Left renal cortex interstitium (tissue), 4 donors: ENCODE measurements at regions not wholly inside any gene's neighbourhood (a gene's known extent, or its start where the extent isn't known, plus 50 kb on each side); places are given as distances from the start of the nearest gene placed in this dataset.
"Not testable (repeated sequence)": the region's sequence is repeated elsewhere in the genome, so short reads cannot be mapped to it uniquely, and the experiment has no call there.

Experiments used
- DNase-seq, 4 donors: peaks; one replicate each; pipeline ENCODE4 v3.0.0-alpha.2; 2013; ENCODE audit warnings: low read depth in 4 of 4, low spot score in 2 of 4, missing footprints in 1 of 4

DNA sequence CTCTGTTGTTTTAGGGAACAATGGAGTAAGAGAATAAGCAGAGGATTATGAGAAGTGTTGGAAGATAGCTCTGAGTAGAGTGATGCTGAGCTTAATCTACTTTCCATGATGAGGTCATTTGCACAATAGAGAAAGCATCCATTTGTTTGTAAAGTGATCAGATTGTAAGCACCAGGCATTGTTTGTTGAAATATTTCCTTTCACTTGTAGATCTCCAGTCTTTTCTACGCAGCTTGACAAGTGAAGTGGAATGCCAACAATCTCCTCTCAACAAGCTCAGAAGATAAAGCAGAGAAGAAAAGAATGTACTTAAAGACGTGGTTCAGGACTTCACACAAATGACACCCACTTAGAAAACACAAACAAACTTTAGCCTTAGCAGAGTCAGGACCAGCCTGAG, 80.1 kb upstream of the MARCKS start:
- DNase-seq, result no peak

DNA sequence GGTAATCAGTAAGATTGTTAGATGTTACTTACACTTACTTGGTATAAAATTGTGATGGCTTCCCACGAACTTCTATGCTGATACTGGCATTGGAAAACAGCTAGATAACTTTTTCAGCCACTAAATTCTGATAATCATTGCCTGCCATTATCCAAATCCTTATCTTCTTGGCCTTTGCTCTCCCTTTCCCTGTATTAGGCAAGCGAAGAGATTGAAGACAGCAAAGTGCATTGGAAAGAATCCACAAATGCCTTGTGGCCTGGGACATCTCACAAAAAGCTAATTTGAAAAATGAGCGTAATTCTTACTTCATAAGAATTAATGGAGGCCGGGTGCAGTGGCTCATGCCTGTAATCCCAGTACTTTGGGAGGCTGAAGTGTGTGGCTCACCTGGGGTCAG, 79.5 kb upstream of the MARCKS start:
- DNase-seq, result no peak

DNA sequence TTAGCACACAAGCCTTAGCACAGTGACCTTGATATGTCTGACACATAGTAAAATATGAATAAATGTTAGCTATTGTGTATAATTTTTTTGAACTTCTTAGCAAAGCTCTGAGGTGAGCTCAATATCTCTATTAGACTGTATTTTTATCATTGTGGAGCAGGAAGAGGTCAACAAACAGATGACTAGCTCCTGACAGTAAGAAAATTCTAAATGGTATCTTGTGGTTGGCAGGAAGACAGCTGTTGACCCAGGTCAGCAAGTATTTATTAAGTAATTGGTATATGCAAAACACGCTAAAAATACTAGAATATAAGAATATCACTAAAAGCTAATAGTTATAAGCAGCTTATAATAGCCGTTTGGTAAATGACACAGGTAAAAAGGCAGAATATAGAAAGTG, 77.5 kb upstream of the MARCKS start:
- DNase-seq, result no peak

DNA sequence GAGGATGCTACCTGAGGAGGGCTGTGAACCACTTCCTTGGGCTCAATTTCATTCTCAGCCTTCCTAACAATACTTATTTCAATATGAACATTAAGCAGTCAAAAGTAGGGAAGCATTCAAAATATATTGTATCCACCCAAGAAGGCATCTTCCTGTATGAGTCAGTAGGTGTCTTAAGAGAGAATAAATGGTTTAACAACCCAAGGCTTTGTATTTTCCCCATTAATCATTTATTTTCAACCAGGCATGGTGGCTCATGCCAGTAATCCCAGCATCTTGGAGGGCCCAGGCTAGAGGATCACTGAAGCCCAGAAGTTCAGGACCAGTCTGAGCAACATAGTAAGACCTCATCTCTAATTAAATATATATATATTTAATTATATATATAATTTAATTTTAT, 74.5 kb upstream of the MARCKS start:
- DNase-seq, result no peak

DNA sequence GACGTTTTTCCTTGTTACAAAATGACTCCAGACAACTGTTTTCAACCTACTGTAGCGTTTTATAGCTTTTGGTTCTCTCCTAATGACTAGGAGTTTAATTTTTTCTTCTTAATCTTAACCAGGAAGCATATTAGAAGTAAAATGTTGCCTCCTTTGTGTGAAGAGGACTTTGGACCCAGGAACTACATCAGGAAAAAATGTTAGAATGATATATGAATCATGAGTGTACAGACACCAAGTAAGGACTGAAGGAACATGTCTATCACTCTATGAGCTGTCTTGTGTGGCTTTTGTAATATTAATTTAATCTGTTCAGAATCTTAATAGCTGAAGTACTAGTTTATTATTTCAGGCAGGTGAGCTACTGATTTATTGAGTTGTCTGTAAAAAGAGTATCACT, 71.0 kb upstream of the MARCKS start:
- DNase-seq, result no peak

DNA sequence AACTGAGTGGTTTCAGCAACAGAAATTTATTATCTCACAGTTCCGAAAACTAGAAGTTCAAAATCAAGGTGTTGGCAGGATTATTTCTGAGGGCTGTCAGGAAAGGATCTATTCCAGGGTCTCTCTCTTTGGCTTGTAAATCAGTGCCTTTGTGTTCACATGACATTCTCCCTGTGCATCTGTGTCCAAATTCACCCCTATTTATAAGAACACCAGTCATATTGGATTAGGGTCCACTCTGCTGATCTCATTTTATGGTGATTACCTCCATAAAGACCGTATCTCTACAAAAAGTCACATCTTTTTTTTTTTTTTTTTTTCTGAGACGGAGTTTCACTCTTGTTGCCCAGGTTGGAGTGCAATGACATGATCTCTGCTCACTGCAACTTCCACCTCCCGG, 68.6 kb upstream of the MARCKS start:
- no peak for DNase-seq

DNA sequence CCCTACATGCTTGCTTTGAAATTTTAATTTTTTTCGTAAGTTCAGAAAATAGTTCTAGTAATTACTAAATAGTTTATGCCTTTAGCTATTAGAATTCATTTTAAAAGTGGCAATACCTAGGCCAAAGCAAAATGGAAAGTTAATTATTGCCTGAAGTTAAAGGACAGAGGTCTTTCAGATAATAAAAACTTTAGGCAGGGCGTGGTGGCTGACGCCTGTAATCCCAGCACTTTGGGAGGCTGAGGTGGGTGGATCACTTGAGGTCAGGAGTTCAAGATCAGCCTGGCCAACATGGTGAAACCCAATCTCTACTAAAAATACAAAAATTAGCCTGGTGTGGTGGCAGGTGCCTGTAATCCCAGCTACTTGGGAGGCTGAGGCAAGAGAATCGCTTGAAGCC, 65.9 kb upstream of the MARCKS start:
- DNase-seq, result not testable (repeated sequence)

DNA sequence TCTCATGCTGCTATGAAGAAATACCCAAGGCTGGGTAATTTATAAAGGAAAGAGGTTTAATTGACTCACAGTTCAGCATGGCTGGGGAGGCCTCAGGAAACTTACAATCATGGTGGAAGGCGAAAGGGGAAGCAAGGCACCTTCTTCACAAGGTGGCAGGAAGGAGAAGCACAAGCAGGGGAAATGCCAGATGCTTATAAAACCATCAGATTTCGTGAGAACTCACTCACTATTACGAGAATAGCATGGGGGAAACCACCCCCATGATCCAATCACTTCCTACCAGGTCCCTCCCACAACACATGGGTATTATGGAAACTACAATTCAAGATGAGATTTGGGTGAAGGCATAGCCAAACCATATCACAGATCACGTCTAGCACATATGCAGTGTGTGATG, 61.8 kb upstream of the MARCKS start:
- not testable (repeated sequence) for DNase-seq

DNA sequence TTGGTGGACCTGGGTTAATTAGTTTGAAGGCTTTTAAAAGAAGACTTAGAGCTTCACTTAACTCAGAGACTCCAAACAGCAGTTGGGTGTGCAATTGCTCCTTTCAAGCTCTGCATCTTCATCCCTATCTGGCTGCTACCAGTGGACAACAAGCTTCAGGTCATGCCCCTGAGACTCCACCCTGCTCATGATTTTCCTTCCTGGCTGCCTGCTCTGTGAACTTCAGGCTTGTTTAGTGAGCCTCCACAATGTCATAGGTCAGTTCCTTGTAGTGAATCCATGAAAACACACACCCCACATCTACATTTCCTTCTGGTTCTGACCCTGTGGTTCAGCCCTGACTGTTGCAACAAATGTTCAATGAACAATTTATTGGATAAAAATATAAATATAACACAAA, 61.1 kb upstream of the MARCKS start:
- DNase-seq, result no peak

DNA sequence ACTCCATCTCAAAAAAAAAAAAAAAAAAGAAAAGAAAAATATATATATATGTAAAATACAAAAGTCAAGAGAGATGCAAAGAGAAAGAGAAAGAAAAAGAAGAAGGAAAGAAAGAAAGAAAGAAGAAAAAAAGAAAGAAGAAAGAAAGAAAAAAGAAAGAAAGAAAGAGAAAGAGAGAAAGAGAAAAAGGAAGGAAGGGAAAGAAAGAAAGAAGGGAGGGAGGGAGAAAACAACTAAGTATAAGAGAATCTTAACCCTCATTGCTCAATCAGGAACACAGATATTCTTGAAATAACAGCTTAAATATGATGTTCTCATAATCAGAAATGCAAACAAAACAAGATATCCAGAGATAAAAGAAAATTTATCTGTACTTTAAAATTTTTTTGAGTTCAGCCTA, 54.4 kb upstream of the MARCKS start:
- no peak for DNase-seq

DNA sequence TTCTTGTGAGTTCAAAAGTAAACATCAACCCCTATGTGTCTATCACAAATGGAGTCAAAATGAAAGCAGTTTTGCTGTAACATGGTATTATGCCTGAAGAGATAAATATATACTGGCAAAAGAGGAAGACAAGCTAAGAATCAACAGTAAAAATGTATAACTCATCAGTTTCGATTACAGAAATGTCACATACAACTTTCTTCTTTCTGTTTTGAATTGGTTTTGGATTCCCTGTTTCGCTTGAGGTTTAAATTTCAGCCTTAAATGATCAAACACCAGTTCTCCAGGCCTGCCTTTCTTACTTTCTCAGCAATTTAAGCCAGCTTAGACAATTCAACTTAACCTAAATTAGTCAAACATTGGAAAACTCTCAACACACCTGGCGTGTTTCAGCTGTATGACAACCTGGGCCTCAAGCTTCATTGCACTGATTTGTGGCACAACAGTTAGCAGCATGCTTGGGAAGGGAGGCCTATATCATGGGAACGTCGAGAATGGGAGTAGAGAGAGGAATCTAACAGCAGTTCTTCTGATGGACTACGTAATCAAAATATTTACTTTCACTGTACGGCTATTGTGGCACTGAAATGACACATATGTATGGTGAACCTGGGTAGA, 51.9 kb upstream of the MARCKS start:
- DNase-seq, result no peak

DNA sequence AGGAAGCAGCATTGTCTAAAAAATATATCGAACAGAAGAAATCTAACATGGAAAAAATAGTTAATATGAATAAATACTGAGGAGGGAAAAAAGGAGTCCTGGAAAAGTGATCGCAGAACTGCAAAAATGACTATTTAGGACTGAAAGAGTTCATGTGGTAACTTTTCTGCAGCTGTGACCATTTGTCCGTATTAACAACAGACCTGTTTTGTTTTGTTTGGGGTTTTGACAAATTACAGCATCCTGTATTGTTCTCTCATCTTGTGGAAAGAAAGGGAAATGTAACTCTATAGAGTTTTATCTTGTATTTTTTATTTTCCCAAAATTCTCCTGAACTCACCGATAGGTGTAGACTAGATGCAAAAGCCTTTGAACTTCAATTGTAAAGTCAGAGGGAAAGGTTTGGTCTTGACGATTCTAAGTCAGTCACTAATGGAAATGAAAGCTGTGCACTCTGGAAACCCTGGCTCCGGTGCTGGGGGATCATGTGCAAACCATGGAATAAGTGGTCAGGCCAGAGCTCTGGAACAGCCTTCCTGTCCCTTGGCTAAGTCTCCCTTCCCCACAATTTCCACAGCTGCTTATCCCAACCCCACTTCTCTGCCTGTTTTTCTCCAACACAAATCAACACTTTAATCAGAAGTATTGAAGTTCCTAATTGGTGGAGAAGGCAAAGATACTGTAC, 51.2 kb upstream of the MARCKS start:
- DNase-seq, result no peak
